NCI-H2171 treated with DMSO at 0.1 percent for 48 hours (cell line): ENCODE measurements at regions not wholly inside any gene's neighbourhood (a gene's known extent, or its start where the extent isn't known, plus 50 kb on each side); places are given as distances from the start of the nearest gene placed in this dataset.

ENCODE experiments used
- DNase-seq: peaks from one replicate; lab custom pipeline; 2025; lab: John Stamatoyannopoulos, UW

DNA sequence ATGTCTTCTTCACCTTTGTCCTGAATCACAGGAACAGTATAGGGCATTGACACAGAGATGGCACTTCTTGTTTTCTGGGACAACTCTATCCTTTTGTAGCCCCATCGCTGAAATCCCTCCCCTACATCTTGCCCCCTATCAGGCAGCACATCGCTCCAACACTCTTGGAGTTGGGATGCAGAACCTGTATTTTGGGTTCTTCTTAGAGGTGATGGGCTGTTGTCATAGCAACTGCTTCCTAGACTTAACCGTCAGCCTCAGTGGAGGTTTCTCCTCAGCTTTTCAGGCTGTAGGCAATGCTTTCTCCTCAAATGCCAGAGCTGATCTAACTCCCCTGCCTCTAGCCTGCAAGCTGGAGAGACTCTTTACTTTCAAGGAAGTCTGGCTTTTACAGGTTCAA lies 99.9 kb upstream of the SPRED2 start:
- DNase-seq: no peak

DNA sequence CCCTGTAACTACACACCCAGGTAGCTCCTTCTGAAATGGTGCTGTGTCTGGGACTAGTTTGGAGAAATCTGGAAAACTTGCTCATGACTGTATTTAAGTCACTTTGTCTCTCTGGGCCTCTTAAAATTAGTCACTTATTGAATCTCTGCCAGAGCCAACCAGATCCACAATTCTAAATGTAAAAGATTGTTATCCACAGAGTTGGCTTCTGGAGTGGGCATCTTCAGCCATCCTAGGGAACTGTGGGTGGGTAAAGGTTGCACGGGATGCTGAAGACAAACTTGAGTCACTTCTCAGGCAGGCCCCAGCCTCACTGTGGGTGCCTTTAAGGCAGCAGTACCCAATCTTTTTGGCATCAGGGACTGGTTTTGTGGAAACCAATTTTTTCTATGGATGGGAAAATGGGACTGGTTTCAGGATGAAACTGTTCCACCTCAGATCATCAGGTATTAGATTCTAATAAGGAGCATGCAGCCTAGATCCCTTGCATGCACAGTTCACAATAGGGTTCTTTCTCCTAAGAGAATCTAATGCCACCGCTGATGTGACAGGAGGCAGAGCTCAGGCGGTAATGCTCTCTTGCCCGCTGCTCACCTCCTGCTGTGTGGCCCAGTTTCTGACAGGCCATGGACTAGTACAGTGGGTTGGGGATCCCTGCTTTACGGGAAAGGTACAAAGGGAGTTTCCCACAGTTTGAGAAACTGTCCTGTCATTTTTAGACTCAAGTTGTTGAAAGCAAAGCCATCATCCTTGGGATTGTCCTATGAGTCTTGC lies 98.3 kb upstream of the SPRED2 start:
- DNase-seq: no peak

DNA sequence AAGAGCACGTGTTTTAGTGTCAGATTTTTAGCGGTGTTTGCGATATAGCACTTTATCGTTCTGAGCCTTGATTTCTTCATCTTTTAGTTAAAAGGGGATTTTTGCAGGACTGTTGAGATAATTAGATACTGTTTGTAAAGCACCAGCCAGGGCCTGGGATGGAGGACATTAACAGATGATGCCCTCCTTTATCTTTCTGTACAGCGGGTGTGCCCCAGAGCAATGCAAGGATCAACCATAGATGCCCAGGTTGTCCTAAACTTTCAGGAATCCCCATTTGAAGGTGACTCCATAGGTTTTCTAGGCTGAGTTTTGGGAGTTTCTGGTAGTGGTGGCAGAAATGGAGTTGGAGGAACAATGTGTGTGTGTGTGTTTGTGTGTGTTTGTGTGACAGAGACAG lies 97.0 kb upstream of the SPRED2 start:
- DNase-seq: no peak

DNA sequence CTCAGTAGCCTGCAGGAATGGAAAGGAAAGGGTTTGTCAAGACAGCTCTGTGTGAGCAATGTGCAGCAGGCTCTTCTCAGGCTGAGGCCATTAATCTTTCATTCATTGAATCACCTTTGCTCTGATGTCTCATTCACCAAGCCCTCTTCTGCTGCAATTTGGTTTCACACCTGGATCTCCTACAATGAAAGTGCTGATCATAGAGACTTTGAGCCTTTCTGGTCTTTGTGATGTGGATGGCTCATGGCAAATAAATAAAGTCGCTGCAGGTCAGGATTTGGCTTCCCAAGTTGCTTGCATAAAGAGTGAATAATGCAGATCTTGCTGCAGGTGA lies 95.8 kb upstream of the SPRED2 start:
- DNase-seq: no peak

DNA sequence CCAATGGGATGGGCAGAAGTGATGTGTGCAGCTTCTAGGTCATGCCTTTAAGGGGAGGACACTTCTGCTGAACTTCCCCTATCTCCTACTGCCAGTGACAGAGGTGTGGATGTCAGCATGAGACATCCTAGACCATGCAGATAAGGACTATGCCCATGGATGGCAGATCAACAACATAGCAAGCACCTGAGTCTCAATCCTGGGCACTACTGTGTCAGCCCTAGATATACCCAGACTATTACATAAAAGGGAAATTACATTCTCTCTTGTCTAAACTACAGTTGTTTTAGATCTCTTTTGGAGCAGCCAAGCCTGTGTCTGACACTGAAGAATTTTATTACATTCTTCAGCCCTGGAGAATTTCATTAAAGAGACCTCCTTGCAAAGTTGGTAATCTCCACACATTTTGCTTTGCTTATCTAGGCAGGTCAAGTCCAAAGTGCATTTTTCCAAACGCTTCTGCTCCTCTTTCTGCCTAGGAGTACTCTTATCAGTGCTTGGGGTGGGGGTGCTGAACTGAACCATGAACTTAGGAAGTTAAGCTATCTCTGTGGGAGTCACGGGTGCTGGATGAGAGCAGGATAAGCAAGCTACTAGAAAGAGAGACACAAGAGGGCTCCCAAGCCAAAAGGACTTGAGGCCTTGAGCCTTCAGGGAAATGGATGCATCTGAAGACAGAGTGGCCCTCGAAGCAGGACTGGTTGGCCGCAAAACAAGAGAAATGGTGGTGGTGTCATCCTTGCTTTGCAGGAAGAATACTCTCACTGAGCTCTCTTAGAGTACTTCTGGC lies 95.2 kb upstream of the SPRED2 start:
- no peak for DNase-seq

DNA sequence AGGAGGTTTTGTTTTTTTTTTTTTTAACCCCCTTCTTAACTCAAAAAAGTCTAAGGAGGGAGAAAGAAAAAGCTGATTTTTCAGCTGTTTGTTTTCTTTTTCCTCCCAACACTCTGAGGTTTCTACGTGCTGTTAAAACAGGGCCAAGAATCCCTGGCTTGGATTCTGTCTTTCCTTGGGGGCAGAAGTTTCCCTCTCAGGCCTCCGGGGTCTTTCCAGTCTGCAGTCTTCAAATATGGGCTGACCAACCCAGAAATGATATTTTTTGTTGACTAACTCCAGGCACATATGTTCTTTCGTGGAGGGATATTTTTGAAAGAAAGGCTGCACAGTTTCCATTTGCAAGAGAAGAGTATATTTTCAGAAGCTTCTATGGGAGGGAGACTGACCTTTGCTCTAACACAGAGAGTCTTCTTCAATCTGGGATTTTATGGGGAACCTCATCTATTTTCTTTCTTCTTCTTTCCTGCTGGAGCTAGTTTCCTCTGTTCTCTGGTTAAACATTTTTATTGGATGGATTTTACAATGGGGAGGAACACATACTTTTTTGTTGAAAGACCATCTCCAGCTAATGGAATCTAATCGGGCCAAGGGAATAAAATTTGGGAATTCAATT lies 93.3 kb upstream of the SPRED2 start:
- no peak for DNase-seq

DNA sequence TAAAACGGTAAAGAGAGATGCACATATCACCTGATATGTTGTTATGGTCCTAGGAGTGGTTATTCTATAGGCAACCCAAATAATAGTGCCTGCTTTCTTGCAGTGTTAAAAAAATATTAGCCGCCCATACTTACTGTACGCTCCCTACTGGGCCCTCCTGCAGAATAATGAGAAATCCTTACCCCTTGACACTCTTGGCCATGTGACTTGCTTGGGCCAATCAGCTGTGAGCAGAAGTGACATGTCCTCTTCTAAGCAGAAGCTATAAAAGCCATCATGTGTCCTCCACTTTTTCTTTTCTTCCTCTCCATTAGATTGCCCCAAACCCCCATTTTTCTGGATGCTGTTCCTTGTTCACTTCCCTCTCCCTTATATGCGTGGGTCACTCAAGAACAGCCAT lies 90.5 kb upstream of the SPRED2 start:
- DNase-seq: no peak

DNA sequence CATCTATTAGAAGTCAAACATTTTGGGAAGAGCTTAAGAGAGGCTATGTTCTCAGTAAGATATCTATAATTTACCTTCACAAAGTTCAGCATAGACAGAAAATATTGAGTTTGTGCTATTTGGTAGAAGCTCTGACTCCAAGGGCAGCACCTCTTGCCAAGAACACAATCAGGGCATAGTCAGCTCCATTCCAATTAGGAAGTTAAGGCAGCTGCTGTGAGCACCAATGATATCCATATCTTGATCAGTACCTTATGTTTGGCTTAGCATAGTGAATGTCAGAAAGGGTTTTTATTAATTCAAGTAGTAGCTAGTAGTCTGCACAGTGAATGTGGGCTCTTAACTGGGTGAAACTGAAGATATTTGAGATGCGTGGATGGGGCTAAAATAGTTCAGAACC lies 86.4 kb upstream of the SPRED2 start:
- no peak for DNase-seq

DNA sequence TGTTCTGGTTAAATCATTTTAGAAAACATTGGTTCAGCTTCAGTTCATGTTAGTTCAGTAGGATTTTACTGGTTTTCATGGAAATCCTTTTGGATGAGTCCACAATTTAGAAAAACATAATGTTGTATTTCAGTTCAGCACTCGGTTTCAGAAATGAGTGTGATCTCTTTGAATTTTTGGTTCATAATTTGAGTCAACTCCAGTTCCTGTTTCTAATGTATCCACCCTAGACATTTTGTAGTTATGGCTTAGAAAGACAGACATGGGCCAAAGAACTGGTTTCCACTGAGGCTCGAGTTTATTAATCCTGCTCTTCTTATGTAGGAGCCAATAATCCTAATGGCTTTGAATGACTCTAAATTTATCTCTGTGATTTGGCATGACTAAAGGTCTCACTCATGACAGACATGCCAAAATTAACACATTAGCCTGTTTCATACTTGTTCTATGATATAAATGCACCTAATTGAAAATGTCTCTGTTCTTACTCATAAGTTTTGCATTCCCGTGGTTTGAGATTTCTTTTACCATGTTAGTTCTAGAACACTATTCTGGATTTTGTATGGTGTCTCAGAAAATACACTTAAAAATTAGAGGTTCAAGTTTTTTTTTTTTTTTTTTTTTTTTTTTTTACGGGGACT lies 82.3 kb upstream of the SPRED2 start:
- DNase-seq: no peak

DNA sequence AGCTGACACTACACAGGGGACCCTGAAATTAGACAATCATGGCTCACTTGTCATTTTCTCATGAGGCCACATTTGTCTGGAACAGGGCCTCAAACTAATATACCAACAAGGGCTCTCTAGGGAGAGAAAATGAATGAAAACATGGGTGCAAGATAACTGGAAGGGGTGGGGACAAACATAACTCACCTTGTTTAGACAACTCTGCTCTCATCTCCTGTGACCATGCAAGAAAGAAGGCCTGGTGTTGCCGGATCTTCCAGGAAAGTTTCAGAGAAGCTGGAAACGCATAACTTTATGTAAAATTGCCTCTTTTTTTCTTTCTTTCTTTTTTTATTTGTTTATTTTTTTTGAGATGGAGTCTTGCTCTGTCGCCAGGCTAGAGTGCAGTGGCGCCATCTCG lies 80.4 kb upstream of the SPRED2 start:
- no peak for DNase-seq

DNA sequence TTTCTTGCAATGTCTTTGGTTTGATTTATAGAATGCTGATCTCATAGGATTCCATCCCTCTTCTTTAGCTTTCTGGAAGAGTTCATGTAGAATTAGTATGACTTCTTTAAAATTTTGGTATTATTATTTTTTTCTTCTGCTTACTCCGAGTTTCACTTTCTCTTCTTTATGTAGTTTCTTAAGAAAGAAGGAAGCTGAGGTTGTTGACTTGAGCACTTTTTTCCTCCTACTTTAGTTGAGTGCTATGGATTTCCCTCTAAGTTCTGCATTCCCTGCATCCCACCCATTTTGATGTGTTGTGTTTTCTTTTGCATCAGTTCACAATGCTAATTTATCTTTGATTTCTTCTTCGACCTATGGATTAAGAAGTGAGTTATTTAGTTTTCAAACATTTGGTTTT lies 78.9 kb upstream of the SPRED2 start:
- no peak for DNase-seq

DNA sequence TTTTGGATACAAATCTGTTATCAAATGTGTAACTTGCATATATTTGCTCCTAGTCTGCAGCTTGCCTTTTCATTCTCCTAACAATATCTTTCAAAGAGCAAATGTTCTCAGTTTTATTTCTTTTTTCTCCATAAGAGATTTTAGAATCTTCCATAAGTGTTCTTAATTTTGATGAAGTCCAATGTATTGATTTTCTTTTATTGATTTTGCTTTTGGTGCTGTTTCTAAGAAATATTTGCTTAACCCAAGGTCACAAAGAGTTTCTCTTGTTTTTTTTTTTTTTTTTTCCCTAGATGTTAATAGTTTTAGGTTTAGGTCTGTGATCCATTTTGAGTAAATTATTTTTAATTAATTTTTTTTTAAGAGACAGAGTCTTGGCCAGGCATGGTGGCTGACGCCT lies 75.8 kb upstream of the SPRED2 start:
- DNase-seq: no peak

DNA sequence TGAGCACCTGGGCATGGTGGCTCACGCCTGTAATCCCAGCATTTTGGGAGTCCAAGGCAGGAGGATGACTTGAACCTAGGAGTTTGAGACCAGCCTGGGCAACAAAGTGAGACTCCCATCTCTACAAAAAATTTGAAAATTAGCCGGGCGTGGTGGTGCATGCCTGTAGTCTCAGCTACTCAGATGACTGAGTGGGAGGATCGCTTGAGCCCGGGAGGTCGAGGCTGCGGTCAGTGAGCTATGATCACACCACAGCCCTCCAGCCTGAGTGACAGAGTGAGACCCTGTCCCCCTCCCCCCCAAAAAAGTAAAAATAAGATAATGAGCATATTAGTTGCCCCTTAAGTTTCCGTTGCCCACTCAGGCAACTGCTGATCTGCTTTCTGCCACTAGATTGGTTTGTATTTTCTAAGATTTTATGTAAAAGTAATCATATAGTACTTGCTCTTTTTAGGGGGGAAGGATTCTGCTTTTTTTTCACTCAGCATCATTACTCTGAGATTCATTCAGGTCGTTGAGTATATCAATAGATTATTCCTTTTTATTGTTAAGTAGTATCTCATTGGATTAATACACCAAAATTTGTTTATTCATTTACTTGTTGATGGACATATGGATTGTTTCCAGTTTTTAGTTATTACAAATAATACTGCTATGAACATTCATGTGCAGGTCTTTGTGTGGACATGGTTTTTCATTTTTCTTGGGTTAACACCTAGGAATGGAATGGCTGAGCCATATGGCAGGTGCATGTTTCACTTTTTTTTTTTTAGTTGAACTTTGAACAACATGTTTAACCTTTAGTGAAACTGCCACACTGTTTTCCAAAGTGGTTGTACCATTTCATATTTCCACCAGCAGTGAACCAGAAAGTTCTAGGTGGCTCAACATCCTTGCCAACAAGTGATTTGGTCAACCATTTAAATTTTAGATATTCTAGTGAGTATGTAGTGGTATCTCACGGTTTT lies 75.0 kb upstream of the SPRED2 start:
- no peak for DNase-seq

DNA sequence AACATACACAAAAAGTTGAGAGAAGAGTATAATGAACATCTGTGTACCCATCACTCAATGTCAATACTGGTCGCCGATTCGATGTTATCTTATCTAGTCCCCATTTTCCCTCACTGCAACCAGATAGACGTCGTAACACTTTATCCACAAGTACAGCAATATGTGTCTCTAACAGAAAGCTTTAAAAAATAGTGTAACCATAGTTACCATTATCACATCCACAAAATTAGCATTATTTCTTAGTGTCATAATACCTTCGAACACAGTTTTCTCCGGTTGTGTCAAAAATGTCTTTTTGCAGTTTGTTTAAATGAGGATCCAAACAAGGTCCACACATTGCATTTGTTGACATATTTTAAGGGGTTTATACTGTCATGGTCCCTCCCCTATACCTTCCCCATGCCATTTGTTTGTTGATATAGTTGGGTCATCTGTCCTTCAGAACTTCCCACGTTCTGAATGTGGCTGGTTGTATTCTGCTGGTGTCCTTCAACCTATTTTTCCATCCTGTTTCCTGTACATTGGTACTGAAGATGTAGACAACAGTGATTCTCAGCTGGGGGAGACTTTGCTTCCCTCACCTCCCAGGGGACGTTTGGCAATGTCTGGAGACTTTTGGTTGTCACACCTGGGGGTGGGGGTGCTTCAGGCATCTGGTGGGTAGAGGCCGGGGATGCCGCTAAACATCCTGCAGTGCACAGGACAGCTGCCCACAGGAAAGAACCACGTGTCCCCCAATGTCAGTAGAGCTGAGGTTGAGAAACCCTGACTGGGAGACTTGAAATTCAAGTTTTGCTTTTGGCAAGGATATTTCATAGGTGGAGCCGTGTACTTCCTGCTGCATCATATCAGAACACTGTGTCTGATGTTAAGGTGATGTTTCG lies 72.7 kb upstream of the SPRED2 start:
- DNase-seq: no peak

DNA sequence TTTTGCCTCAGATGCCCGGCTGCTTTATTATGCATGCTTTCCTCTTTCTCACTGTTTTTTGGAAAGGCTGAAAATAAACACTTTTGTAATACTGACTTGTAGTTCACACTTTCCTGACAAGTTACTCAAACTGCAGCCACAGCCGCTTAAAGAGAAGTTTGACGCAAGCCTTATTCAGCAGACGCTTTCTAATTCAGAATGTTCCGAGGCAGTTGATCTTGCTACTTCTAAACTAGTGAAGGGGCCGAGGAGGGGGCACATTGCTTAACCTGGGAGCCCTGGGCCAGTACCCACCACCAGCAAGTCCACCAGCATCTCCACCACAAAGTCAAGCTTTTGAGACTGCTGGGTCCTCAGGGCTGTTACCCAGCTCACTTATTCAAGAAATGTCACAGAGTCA lies 71.8 kb upstream of the SPRED2 start:
- no peak for DNase-seq

DNA sequence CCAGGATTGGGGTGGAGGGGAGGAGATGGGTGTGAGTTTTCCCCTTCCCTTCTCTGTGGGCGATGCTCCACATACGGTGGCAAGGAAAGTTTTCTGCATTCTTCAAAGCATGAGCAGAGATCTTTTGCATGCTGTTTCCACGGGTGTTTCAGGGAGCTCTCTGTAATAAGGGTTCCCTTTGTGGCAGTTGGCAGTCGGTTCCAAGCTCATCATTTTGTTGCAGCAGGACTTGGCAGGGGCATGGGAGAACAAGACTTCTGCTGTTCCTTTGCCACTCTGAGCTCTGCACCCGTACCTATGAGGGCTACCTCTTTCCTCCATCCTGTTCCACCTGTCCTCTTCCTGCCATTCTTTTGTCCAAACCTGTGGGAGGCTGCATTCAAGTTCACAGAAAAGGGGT lies 71.3 kb upstream of the SPRED2 start:
- no peak for DNase-seq

DNA sequence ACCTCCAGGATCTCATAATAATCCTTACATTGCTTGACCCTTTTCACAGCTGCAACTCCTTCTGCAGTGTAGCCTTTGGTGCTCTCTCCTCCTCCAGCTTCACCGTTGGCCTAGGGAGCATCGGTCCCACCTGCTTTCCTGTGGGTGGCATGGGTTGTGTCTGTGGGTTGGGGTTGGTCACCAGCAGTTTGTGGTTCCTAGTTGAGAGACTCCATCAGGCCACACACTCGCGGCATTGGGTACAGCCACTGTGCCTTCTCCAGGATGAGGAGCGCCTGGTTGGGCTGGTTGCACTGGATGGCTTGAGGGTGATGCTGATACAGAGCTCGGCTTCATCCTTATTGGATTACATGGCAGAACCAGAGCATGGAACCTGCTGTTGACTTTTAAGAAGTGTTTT lies 69.4 kb upstream of the SPRED2 start:
- no peak for DNase-seq

DNA sequence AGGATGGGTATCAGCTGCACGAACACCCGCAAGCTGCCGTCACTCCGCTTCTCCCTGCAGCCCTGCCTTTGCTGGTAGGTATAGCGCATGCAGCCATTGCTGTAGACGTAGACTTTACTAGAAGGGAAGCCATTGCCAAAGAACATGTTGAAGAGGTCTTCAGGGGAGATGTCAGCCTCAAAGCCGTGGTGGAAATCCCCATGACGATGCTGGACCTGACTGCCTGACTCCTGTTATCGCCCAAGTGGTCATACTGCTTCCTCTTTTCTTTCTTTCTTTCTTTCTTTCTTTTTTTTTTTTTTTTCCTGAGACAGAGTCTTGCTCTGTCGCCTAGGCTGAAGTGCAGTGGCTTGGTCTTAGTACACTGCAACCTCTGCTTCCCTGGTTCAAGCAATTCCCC lies 68.7 kb upstream of the SPRED2 start:
- DNase-seq: no peak

DNA sequence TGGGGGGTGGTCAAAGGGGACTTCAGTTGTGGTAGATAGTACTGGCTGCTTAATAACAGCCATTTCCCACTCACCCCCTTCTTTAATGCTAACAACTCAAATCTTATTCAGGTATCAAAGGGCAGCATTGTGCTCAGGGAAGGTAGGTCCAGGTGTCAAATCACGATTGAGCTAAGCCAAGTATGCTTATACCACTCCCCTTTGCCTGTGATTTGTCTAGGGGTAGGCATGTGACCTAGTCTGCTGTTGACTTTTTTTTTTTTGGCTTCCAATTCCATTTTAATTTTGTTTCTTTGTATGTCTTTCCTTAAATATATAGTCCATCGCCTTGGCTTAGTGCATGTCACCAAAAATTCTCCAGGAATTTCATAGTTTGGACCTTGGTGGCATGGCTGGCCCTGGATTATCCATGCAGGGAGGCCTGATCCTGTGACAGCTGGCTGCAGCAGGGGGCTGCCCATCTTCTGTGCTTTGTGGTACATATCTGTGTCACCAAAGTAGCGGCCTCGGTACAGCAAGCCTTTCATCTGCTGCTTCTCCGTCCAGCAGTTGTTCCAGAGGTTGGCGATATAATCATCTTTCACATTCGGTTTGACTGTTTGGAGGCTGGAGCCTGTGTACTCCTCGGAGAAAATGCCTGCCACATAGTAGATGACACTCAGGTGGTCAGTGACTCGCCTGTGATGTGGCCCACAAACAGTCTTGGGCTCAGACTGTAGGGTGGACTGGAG lies 68.1 kb upstream of the SPRED2 start:
- DNase-seq: no peak

DNA sequence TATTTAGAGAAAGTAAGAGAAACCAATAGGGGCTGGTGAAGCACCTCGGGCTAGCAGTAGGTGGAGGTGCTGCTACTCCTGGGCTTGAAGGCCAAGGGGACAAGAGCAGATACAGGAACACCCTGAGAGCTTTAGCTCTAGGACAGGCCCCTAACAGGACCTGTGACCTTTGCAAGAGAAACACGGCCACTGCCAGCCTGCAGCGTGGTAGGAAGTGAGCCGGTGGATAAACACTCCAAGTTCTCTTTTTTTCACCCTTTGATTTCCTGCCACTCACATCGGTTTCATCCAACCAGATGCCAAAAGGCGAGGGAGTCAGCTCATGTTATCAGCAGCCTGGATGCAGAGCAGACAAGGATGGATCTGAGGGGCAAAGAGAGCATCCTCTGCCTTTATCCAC lies 66.8 kb upstream of the SPRED2 start:
- DNase-seq: no peak
